ENCODE measurements at regions not wholly inside any gene's neighbourhood (a gene's known extent, or its start where the extent isn't known, plus 50 kb on each side); places are given as distances from the start of the nearest gene placed in this dataset.

GRCh38 chr3:11932636-11933035 lies 71.6 kb upstream of the SYN2 start:
- no peaks in the 10 kb centered on the region for H3K9me3 Mint-ChIP-seq (ENCODE audit: unreplicated experiment)
- DNase-seq (ENCODE audit: low spot score), result no peak
- H3K36me3 Mint-ChIP-seq (ENCODE audit: low read depth, unreplicated experiment), result no peaks in the 10 kb centered on the region
- H3K4me3 Mint-ChIP-seq (ENCODE audit: unreplicated experiment), result no peak overlapping the region
- peaks cover 2% of the 10 kb centered on the region for H3K27me3 Mint-ChIP-seq (ENCODE audit: unreplicated experiment)
- H3K27ac Mint-ChIP-seq (ENCODE audit: unreplicated experiment), result no peak overlapping the region
- TF ChIP-seq, protein P1, sequence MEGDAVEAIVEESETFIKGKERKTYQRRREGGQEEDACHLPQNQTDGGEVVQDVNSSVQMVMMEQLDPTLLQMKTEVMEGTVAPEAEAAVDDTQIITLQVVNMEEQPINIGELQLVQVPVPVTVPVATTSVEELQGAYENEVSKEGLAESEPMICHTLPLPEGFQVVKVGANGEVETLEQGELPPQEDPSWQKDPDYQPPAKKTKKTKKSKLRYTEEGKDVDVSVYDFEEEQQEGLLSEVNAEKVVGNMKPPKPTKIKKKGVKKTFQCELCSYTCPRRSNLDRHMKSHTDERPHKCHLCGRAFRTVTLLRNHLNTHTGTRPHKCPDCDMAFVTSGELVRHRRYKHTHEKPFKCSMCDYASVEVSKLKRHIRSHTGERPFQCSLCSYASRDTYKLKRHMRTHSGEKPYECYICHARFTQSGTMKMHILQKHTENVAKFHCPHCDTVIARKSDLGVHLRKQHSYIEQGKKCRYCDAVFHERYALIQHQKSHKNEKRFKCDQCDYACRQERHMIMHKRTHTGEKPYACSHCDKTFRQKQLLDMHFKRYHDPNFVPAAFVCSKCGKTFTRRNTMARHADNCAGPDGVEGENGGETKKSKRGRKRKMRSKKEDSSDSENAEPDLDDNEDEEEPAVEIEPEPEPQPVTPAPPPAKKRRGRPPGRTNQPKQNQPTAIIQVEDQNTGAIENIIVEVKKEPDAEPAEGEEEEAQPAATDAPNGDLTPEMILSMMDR (IDR thresholded peaks at IDR 0.05; ENCODE audit: unreplicated experiment), result no peak
- H3K4me1 Mint-ChIP-seq (ENCODE audit: unreplicated experiment), result no peaks in the 10 kb centered on the region

GRCh38 chr3:11933529-11933928 lies 70.7 kb upstream of the SYN2 start:
- H3K27me3 Mint-ChIP-seq (ENCODE audit: unreplicated experiment), result peaks cover 2% of the 10 kb centered on the region

DNA sequence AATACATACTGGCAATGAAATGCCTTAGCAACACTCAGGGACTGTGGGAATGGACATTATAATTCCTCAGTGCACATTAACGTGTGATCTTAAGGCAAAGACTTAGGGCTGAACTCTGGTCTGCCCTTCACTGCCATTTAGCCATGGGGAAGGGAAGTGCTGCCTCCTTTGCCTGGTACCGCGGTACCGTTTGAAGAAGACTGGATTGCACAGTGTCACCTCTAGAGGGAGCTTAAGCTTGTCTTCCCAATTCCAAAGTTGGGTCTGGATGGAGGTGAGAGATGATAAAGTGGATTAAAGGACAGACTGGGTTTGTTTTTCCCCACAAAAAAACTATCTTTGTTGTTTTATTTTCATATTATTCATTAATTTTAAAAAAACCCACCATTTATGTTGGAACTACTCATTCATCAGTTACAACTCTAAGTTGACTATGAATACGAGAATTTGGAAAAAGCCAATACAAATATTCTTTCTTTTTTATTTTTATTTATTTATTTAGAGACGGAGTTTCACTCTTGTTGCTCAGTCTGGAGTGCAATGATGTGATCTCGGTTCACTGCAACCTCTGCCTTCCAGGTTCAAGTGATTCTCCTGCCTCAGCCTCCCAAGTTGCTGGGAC lies 60.0 kb upstream of the SYN2 start:
- Mint-ChIP-seq H3K27ac (ENCODE audit: unreplicated experiment) (no peak overlapping the region), H3K4me3 (ENCODE audit: unreplicated experiment) (no peak overlapping the region), H3K36me3 (ENCODE audit: low read depth, unreplicated experiment) (no peaks in the 10 kb centered on the region), H3K27me3 (ENCODE audit: unreplicated experiment) (no peaks in the 10 kb centered on the region), H3K4me1 (ENCODE audit: unreplicated experiment) (no peaks in the 10 kb centered on the region), H3K9me3 (ENCODE audit: unreplicated experiment) (no peaks in the 10 kb centered on the region)
- TF ChIP-seq, protein P1 (IDR thresholded peaks at IDR 0.05; ENCODE audit: unreplicated experiment), result peak; percentile 67
- DNase-seq (ENCODE audit: low spot score), result peak; percentile 31

More at GRCh38 chr3:11933529-11933928, 70.7 kb upstream of the SYN2 start:
- Mint-ChIP-seq H3K9me3 (ENCODE audit: unreplicated experiment) (no peaks in the 10 kb centered on the region), H3K4me3 (ENCODE audit: unreplicated experiment) (no peak overlapping the region), H3K27ac (ENCODE audit: unreplicated experiment) (no peak overlapping the region), H3K4me1 (ENCODE audit: unreplicated experiment) (no peaks in the 10 kb centered on the region), H3K36me3 (ENCODE audit: low read depth, unreplicated experiment) (no peaks in the 10 kb centered on the region)
- DNase-seq (ENCODE audit: low spot score), result no peak
- TF ChIP-seq, protein P1 (IDR thresholded peaks at IDR 0.05; ENCODE audit: unreplicated experiment), result no peak

DNA sequence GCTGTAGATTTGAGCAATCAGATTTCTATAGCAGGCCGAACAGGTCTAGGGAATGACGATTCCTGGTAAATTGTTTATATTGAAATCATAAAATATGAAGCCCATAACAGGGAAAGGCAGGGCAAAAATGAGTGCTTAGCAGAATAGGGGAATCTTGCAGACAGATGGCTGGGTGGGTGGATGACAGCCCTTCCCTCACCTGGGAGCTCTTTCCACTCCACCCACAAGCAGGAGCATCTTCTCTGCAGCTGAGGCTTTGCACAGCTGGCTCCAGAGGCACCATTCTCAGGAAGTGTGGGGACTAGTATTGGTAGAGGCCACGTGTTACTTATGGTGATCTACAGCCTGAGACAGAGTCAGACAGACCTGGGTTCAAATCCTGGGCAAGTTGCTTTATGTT lies 55.9 kb upstream of the SYN2 start:
- H3K4me3 Mint-ChIP-seq (ENCODE audit: unreplicated experiment), result no peak overlapping the region
- TF ChIP-seq, protein P1 (IDR thresholded peaks at IDR 0.05; ENCODE audit: unreplicated experiment), result no peak
- DNase-seq (ENCODE audit: low spot score), result no peak
- H3K27me3 Mint-ChIP-seq (ENCODE audit: unreplicated experiment), result no peaks in the 10 kb centered on the region
- no peaks in the 10 kb centered on the region for H3K9me3 Mint-ChIP-seq (ENCODE audit: unreplicated experiment)
- H3K4me1 Mint-ChIP-seq (ENCODE audit: unreplicated experiment), result no peaks in the 10 kb centered on the region
- no peaks in the 10 kb centered on the region for H3K36me3 Mint-ChIP-seq (ENCODE audit: low read depth, unreplicated experiment)
- no peak overlapping the region for H3K27ac Mint-ChIP-seq (ENCODE audit: unreplicated experiment)

DNA sequence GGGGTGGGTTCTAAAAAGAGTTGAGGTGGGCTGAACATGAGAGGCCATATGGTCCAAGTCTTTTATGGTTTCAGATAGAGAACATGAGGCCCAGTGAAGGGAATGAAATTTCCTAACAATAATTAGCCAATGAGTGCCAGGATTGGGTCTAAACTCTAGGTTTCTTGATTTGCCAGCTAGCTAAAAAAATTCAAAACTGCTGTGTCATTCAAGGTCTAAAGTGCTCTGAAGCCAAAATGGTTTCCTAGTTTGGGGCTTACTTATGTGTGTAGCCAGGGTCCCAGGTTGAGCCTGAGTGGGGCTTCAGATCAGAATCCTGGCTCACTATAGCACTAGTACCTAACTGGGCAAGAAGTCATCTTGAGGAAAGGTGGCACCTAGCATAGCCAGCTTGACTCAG lies 55.3 kb upstream of the SYN2 start:
- Mint-ChIP-seq H3K36me3 (ENCODE audit: low read depth, unreplicated experiment) (no peaks in the 10 kb centered on the region), H3K4me3 (ENCODE audit: unreplicated experiment) (no peak overlapping the region), H3K4me1 (ENCODE audit: unreplicated experiment) (no peaks in the 10 kb centered on the region), H3K9me3 (ENCODE audit: unreplicated experiment) (no peaks in the 10 kb centered on the region), H3K27me3 (ENCODE audit: unreplicated experiment) (no peaks in the 10 kb centered on the region), H3K27ac (ENCODE audit: unreplicated experiment) (no peak overlapping the region)
- TF ChIP-seq, protein P1 (IDR thresholded peaks at IDR 0.05; ENCODE audit: unreplicated experiment), result no peak
- DNase-seq (ENCODE audit: low spot score), result no peak

Data from endothelial cell (in vitro differentiated cells).